ENCODE measurements at regions not wholly inside any gene's neighbourhood (a gene's known extent, or its start where the extent isn't known, plus 50 kb on each side); places are given as distances from the start of the nearest gene placed in this dataset.

- Histone ChIP-seq H3K9me3 (ENCODE audit: control insufficient read depth in 1 of 2, insufficient read depth in 1 of 2, low read depth in 1 of 2, low read length in 2 of 2) (no peaks in the 10 kb centered on the region), H3K4me2 (ENCODE audit: low read length) (no peak overlapping the region), H3K27ac (ENCODE audit: low read depth, low read length) (no peak overlapping the region), H3K4me1 (ENCODE audit: control insufficient read depth in 1 of 2, insufficient read depth in 2 of 2, low read length in 2 of 2) (no peaks in the 10 kb centered on the region), H3K79me2 (ENCODE audit: insufficient read depth, low read length) (no peaks in the 10 kb centered on the region), H3K27me3 (ENCODE audit: insufficient read depth, low read length) (peaks cover 28% of the 10 kb centered on the region), H3K9me2 (ENCODE audit: insufficient read depth) (no peaks in the 10 kb centered on the region), H3K36me3 (ENCODE audit: control insufficient read depth in 1 of 2, insufficient read depth in 2 of 2, low read length in 2 of 2) (no peaks in the 10 kb centered on the region), H3K4me3 (replicated peaks in 1 of 2; ENCODE audit: low read depth in 1 of 2, low read length in 2 of 2) (no peak overlapping the region), H2AFZ (ENCODE audit: low read depth, low read length, poor library complexity, severe bottlenecking) (no peak overlapping the region), H3K9ac (ENCODE audit: low read length) (no peak overlapping the region), H4K20me1 (ENCODE audit: insufficient read depth) (no peaks in the 10 kb centered on the region)
- ATAC-seq = no peak
- intact Hi-C loops (cut with micrococcal nuclease) = no loop called here
- TF ChIP-seq EGR1 (IDR thresholded peaks at IDR 0.05; ENCODE audit: low read depth) (no peak), EZH2 (IDR thresholded peaks at IDR 0.05) (no peak), SRF (IDR thresholded peaks at IDR 0.05; ENCODE audit: low read depth) (no peak), ELF1 (IDR thresholded peaks at IDR 0.05; ENCODE audit: borderline replicate concordance, low read depth) (no peak), YY1 (IDR thresholded peaks at IDR 0.05; ENCODE audit: extremely low read depth, insufficient replicate concordance, low read depth, low read length) (no peak), MAX (IDR thresholded peaks at IDR 0.05) (no peak), ATF3 (IDR thresholded peaks at IDR 0.05) (no peak), TCF7L2 (IDR thresholded peaks at IDR 0.05; ENCODE audit: borderline replicate concordance, extremely low read depth, insufficient read depth, insufficient read length) (no peak), RAD21 (IDR thresholded peaks at IDR 0.05; ENCODE audit: low read depth) (no peak), POLR2A (IDR thresholded peaks at IDR 0.05; ENCODE audit: borderline replicate concordance, extremely low read depth, insufficient read depth, insufficient read length) (no peak), SIN3A (IDR thresholded peaks at IDR 0.05; ENCODE audit: low read depth) (no peak), EZH2phosphoT487 (IDR thresholded peaks at IDR 0.05; ENCODE audit: borderline replicate concordance) (no peak), REST (IDR thresholded peaks at IDR 0.05; ENCODE audit: low read depth) (no peak), CTCF (IDR thresholded peaks at IDR 0.05 in 2 of 3, conservative IDR thresholded peaks at IDR 0.05 in 1 of 3; ENCODE audit: borderline replicate concordance in 1 of 3, insufficient read depth in 1 of 3, low read depth in 2 of 3, low read length in 2 of 3) (no peak), ZNF274 (IDR thresholded peaks at IDR 0.05; ENCODE audit: low read depth, low read length) (no peak), FOSL1 (IDR thresholded peaks at IDR 0.05; ENCODE audit: low read depth) (no peak), ZFX (IDR thresholded peaks at IDR 0.05) (no peak), POLR2AphosphoS5 (IDR thresholded peaks at IDR 0.05; ENCODE audit: low read depth, low read length) (no peak), SP1 (IDR thresholded peaks at IDR 0.05; ENCODE audit: low read depth) (no peak), CBX3 (IDR thresholded peaks at IDR 0.05; ENCODE audit: low read depth) (no peak)
- CTCF ChIA-PET = no interaction called here
- BruUV-seq (replicated peaks) = no TSS peak
- RAD21 ChIA-PET (ENCODE audit: low non-redundant PET in 1 of 2, low total read pairs in 2 of 2, uncharacterized antibody in 2 of 2, unreplicated experiment in 2 of 2) = no interaction called here
- no peak for DNase-seq (ENCODE audit: low read depth, low spot score)
- POLR2A ChIA-PET = no interaction called here
Measured at GRCh38 chr4:174010547-174010946, 272.9 kb downstream of the FBXO8 start.
